Endothelial cell of umbilical vein (primary cell): ENCODE measurements at regions not wholly inside any gene's neighbourhood (a gene's known extent, or its start where the extent isn't known, plus 50 kb on each side); places are given as distances from the start of the nearest gene placed in this dataset.
"Not testable (repeated sequence)": the region's sequence is repeated elsewhere in the genome, so short reads cannot be mapped to it uniquely, and the experiment has no call there.

Experiments
- BruUV-seq: library from RNA; stranded (reverse); fragments of 400-500 nt; replicated peaks from 2 replicates; lab custom pipeline; 2021; lab: Mats Ljungman, UMichigan
- CTCF ChIA-PET: fragments of 300-600, 350-600 bp; sonication (Branson Sonifier 250); formaldehyde crosslinking; loops from one replicate; lab custom pipeline; 2021; ENCODE audit warnings: antibody characterized with exemption, inconsistent platforms; lab: Charles Lee
- POLR2A ChIA-PET: fragments of 300-600, 350-600 bp; sonication (Branson Sonifier 250); formaldehyde crosslinking; loops from one replicate; lab custom pipeline; 2021; ENCODE audit warnings: antibody characterized with exemption, inconsistent platforms; lab: Charles Lee
- DNase-seq: peaks from one replicate; pipeline ENCODE4 v3.0.0-alpha.2; 2011; ENCODE audit warnings: low read depth, low spot score
- FAIRE-seq: peaks from 2 replicates; lab custom pipeline; 2011; peaks lifted over from hg19 to GRCh38; lab: Jason Lieb, UNC
- H2AFZ ChIP-seq: 2 replicates; pipeline ENCODE4 v1.6.0; 2012; ENCODE audit warnings: low read depth, low read length, control low read depth, inconsistent platforms
- H3K27ac ChIP-seq: 2 replicates; pipeline ENCODE4 v1.5.1; 2011; ENCODE audit warnings: low read depth, mild to moderate bottlenecking, control low read depth, low read length, moderate library complexity; ENCODE audit not compliant: insufficient read depth
- H3K27me3 ChIP-seq, 2 experiments: 2 replicates each; pipeline versions ENCODE4 v1.6.0 to v1.6.1; 2011; ENCODE audit warnings: low read length in 2 of 2, mixed read lengths in 1 of 2; ENCODE audit not compliant: control insufficient read depth in 2 of 2, insufficient read depth in 2 of 2
- H3K36me3 ChIP-seq, 2 experiments: 2 replicates in 1 of 2; 3 replicates in 1 of 2; pipeline ENCODE4 v1.5.1; 2011; ENCODE audit warnings: low read length in 2 of 2, mild to moderate bottlenecking in 1 of 2, moderate library complexity in 1 of 2; ENCODE audit not compliant: control insufficient read depth in 2 of 2, insufficient read depth in 2 of 2; ENCODE audit errors: extremely low read depth in 1 of 2
- H3K4me1 ChIP-seq: 3 replicates; pipeline ENCODE4 v1.5.1; 2011; ENCODE audit warnings: mild to moderate bottlenecking, low read length; ENCODE audit not compliant: control insufficient read depth, insufficient read depth; ENCODE audit errors: extremely low read depth
- H3K4me2 ChIP-seq: 2 replicates; pipeline ENCODE4 v1.6.1; 2011; ENCODE audit warnings: low read length, control low read depth, mixed read lengths; ENCODE audit not compliant: insufficient read depth
- H3K4me3 ChIP-seq, 3 experiments: fragments of 200-600 bp in 1 of 3; sonication (generic), shearing (Covaris generic) in 1 of 3; replicated peaks in 1 of 3; 2 replicates each; pipeline ENCODE4 v1.5.1; 2011 to 2016; ENCODE audit warnings: control low read depth in 3 of 3, low read length in 3 of 3, mild to moderate bottlenecking in 2 of 3, inconsistent platforms in 1 of 3, low read depth in 1 of 3, moderate library complexity in 1 of 3; ENCODE audit not compliant: insufficient read depth in 1 of 3
- H3K79me2 ChIP-seq: 2 replicates; pipeline ENCODE4 v1.6.0; 2012; ENCODE audit warnings: low read length, inconsistent platforms; ENCODE audit not compliant: control insufficient read depth, insufficient read depth
- H3K9ac ChIP-seq: replicated peaks from 2 replicates; pipeline ENCODE3; 2011; ENCODE audit warnings: low read length, control low read depth; ENCODE audit not compliant: insufficient read depth; ENCODE audit errors: extremely low read depth
- H3K9me1 ChIP-seq: replicated peaks from 3 replicates; pipeline ENCODE4 v1.6.0; 2011; ENCODE audit warnings: mild to moderate bottlenecking, low read length; ENCODE audit not compliant: control insufficient read depth, insufficient read depth; ENCODE audit errors: extremely low read depth
- H3K9me3 ChIP-seq: replicated peaks from 2 replicates; pipeline ENCODE4 v1.5.1; 2012; ENCODE audit warnings: low read length, inconsistent platforms; ENCODE audit not compliant: control insufficient read depth, insufficient read depth
- H4K20me1 ChIP-seq: replicated peaks from 2 replicates; pipeline ENCODE3; 2011; ENCODE audit warnings: mild to moderate bottlenecking, low read length; ENCODE audit not compliant: control insufficient read depth, insufficient read depth; ENCODE audit errors: extremely low read depth
- EZH2 ChIP-seq: IDR thresholded peaks from 2 replicates; pipeline ENCODE4 v1.6.1; 2012; ENCODE audit warnings: borderline replicate concordance, low read depth, mild to moderate bottlenecking, moderate library complexity, low read length, inconsistent platforms; ENCODE audit not compliant: severe bottlenecking
- FOS ChIP-seq: IDR thresholded peaks from 2 replicates; pipeline ENCODE4 v1.6.1; 2011; ENCODE audit warnings: mild to moderate bottlenecking, low read length, moderate library complexity, borderline replicate concordance; ENCODE audit not compliant: insufficient read depth
- GATA2 ChIP-seq: IDR thresholded peaks from 2 replicates; pipeline ENCODE4 v1.7.0; 2011; ENCODE audit warnings: low read depth, mild to moderate bottlenecking, moderate library complexity, mixed read lengths, low read length; ENCODE audit not compliant: insufficient read length, insufficient read depth
- JUN ChIP-seq: IDR thresholded peaks from 2 replicates; pipeline ENCODE4 v1.6.1; 2011; ENCODE audit warnings: borderline replicate concordance, low read depth; ENCODE audit not compliant: insufficient read length, insufficient read depth
- MYC ChIP-seq: IDR thresholded peaks from one replicate; pipeline ENCODE4 v1.6.1; 2011; ENCODE audit warnings: mild to moderate bottlenecking, low read depth, low read length
- POLR2A ChIP-seq: IDR thresholded peaks from 2 replicates; pipeline ENCODE4 v1.6.1; 2012; ENCODE audit warnings: low read depth, mild to moderate bottlenecking, control low read depth, low read length
- POLR2AphosphoS5 ChIP-seq: IDR thresholded peaks from 2 replicates; pipeline ENCODE4 v1.6.1; 2012; ENCODE audit warnings: low read depth, mild to moderate bottlenecking, control low read depth, low read length, moderate library complexity; ENCODE audit not compliant: insufficient read depth
- dilution Hi-C: fragments of 300-500 bp; cut with MboI; formaldehyde crosslinking; loops from one replicate; pipeline ENCODE4 v1.15.0; 2019; ENCODE audit warnings: low sequenced_read_pairs; ENCODE audit not compliant: extremely low pct_ligation_motif_present
- intact Hi-C: fragments of 100-400 bp; cut with micrococcal nuclease; formaldehyde crosslinking; loops from one replicate; pipeline ENCODE4 v1.10.0; 2022
- TF ChIP-seq, protein P1 (sequence below), 2 donors: IDR thresholded peaks; 1 replicate in 1 of 2; 2 replicates in 1 of 2; pipeline ENCODE4 v1.5.1; 2011; ENCODE audit warnings: low read length in 2 of 2, mild to moderate bottlenecking in 2 of 2, moderate library complexity in 2 of 2, control low read depth in 1 of 2, inconsistent platforms in 1 of 2, low read depth in 1 of 2; ENCODE audit not compliant: insufficient read depth in 1 of 2; ENCODE audit errors: extremely low read depth in 1 of 2
- TF ChIP-seq, protein P2 (sequence below): IDR thresholded peaks from 2 replicates; pipeline ENCODE4 v1.6.1; 2011; ENCODE audit not compliant: insufficient read depth, insufficient read length

- Histone ChIP-seq H3K9me3 (no peaks in the 10 kb centered on the region), H3K27ac (no peak overlapping the region), H3K9ac (no peak overlapping the region), H3K4me3 (no peak overlapping the region), H3K9me1 (no peaks in the 10 kb centered on the region), H3K36me3 (no peaks in the 10 kb centered on the region), H3K4me2 (no peak overlapping the region), H2AFZ (no peak overlapping the region), H3K27me3 (no peaks in the 10 kb centered on the region), H3K79me2 (no peaks in the 10 kb centered on the region), H4K20me1 (no peaks in the 10 kb centered on the region), H3K4me1 (peaks cover 19% of the 10 kb centered on the region)
- DNase-seq (no peak), FAIRE-seq (no peak)
- POLR2A ChIA-PET = no interaction called here
- intact Hi-C loops (no loop called here), dilution Hi-C loops (no loop called here)
- no TSS peak for BruUV-seq
- TF ChIP-seq, protein P1, sequence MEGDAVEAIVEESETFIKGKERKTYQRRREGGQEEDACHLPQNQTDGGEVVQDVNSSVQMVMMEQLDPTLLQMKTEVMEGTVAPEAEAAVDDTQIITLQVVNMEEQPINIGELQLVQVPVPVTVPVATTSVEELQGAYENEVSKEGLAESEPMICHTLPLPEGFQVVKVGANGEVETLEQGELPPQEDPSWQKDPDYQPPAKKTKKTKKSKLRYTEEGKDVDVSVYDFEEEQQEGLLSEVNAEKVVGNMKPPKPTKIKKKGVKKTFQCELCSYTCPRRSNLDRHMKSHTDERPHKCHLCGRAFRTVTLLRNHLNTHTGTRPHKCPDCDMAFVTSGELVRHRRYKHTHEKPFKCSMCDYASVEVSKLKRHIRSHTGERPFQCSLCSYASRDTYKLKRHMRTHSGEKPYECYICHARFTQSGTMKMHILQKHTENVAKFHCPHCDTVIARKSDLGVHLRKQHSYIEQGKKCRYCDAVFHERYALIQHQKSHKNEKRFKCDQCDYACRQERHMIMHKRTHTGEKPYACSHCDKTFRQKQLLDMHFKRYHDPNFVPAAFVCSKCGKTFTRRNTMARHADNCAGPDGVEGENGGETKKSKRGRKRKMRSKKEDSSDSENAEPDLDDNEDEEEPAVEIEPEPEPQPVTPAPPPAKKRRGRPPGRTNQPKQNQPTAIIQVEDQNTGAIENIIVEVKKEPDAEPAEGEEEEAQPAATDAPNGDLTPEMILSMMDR (IDR thresholded peaks at IDR 0.05; ENCODE audit: extremely low read depth in 1 of 2, insufficient read depth in 1 of 2, low read depth in 1 of 2, low read length in 2 of 2) = no peak
- TF ChIP-seq JUN = no peak
- no peak for TF ChIP-seq FOS
- TF ChIP-seq, protein P2, sequence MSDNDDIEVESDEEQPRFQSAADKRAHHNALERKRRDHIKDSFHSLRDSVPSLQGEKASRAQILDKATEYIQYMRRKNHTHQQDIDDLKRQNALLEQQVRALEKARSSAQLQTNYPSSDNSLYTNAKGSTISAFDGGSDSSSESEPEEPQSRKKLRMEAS = no peak
- TF ChIP-seq EZH2 = no peak
- no peak for TF ChIP-seq POLR2AphosphoS5
- TF ChIP-seq POLR2A = no peak
- TF ChIP-seq GATA2 = no peak
- no peak for TF ChIP-seq MYC
- CTCF ChIA-PET = no interaction called here
Observed at GRCh38 chr1:99553301-99553700, 92.6 kb upstream of the PALMD start.

- H3K27ac ChIP-seq, H3K4me3 ChIP-seq, H3K9me3 ChIP-seq, DNase-seq, FAIRE-seq, H2AFZ ChIP-seq, H3K27me3 ChIP-seq, H3K9ac ChIP-seq, H3K9me1 ChIP-seq, H4K20me1 ChIP-seq, H3K4me2 ChIP-seq, POLR2A ChIA-PET, dilution Hi-C loops, H3K79me2 ChIP-seq, intact Hi-C loops, BruUV-seq, H3K36me3 ChIP-seq, CTCF ChIA-PET: not testable (repeated sequence)
- peaks cover 16% of the 10 kb centered on the region for H3K4me1 ChIP-seq
Observed at GRCh38 chr1:99553819-99554218, 92.1 kb upstream of the PALMD start.
